Breast epithelium (tissue), 4 donors: ENCODE measurements at regions not wholly inside any gene's neighbourhood (a gene's known extent, or its start where the extent isn't known, plus 50 kb on each side); places are given as distances from the start of the nearest gene placed in this dataset.

ENCODE experiments used
- DNase-seq, 2 donors: peaks; one replicate each; pipeline ENCODE4 v3.0.0-alpha.2; 2019; ENCODE audit warnings: low spot score in 2 of 2
- H3K27ac ChIP-seq, 2 donors: fragments of 200-600 bp; sonication (generic) in 1 of 2; one replicate each; pipeline ENCODE4 v1.5.1; 2016 to 2019; ENCODE audit warnings: mild to moderate bottlenecking in 1 of 2
- H3K27me3 ChIP-seq, 2 donors: fragments of 200-600 bp; sonication (generic) in 1 of 2; one replicate each; pipeline versions ENCODE4 v1.5.1 to v1.6.0; 2017 to 2019; ENCODE audit warnings: control low read depth in 1 of 2, mild to moderate bottlenecking in 1 of 2
- H3K36me3 ChIP-seq: fragments of 200-600 bp; one replicate; pipeline ENCODE4 v1.5.1; 2019
- H3K4me1 ChIP-seq, 2 donors: fragments of 200-600 bp; sonication (generic); one replicate each; pipeline ENCODE4 v1.5.1; 2016 to 2019; ENCODE audit warnings: control low read depth in 1 of 2
- H3K4me3 ChIP-seq, 3 donors: fragments of 200-600 bp; sonication (generic); 1 replicate in 2 of 3; 2 replicates in 1 of 3; pipeline ENCODE4 v1.5.1; 2016 to 2019; ENCODE audit warnings: mild to moderate bottlenecking in 3 of 3, moderate library complexity in 2 of 3
- H3K9me3 ChIP-seq, 2 donors: fragments of 200-600 bp; sonication (generic) in 1 of 2; one replicate each; pipeline ENCODE4 v1.5.1; 2016 to 2019; ENCODE audit warnings: control low read depth in 1 of 2
- POLR2A ChIP-seq: fragments of 450-650 bp; IDR thresholded peaks from one replicate; pipeline ENCODE4 v1.6.1; 2016; ENCODE audit warnings: antibody characterized with exemption, mild to moderate bottlenecking, moderate library complexity
- POLR2AphosphoS5 ChIP-seq, 3 donors: sonication (generic); formaldehyde crosslinking; IDR thresholded peaks; one replicate each; pipeline ENCODE4 v1.6.1; 2017; ENCODE audit warnings: antibody characterized with exemption in 3 of 3
- intact Hi-C: fragments of 100-400 bp; cut with DNase I; formaldehyde crosslinking; loops from one replicate; pipeline ENCODE4 v1.15.1; 2023; ENCODE audit warnings: low total_unique reads
- TF ChIP-seq, protein P1 (sequence below), 3 donors: fragments of 450-650 bp; IDR thresholded peaks; one replicate each; pipeline ENCODE4 v1.5.1; 2016 to 2017; ENCODE audit warnings: antibody characterized with exemption in 3 of 3, mild to moderate bottlenecking in 3 of 3, moderate library complexity in 3 of 3

GRCh38 chr11:70854901-70855556 is 397.3 kb downstream of the SHANK2 start:
- Histone ChIP-seq H3K27me3 (no peaks in the 10 kb centered on the region), H3K27ac (no peak overlapping the region), H3K9me3 (peaks cover 0 to 4% of the 10 kb centered on the region in 2 donors), H3K4me1 (no peaks in the 10 kb centered on the region), H3K4me3 (no peak overlapping the region), H3K36me3 (no peaks in the 10 kb centered on the region)
- DNase-seq: no peak
- intact Hi-C loops: no loop called here
- TF ChIP-seq POLR2A (no peak), POLR2AphosphoS5 (IDR thresholded peaks at IDR 0.05) (no peak)
- TF ChIP-seq, protein P1, sequence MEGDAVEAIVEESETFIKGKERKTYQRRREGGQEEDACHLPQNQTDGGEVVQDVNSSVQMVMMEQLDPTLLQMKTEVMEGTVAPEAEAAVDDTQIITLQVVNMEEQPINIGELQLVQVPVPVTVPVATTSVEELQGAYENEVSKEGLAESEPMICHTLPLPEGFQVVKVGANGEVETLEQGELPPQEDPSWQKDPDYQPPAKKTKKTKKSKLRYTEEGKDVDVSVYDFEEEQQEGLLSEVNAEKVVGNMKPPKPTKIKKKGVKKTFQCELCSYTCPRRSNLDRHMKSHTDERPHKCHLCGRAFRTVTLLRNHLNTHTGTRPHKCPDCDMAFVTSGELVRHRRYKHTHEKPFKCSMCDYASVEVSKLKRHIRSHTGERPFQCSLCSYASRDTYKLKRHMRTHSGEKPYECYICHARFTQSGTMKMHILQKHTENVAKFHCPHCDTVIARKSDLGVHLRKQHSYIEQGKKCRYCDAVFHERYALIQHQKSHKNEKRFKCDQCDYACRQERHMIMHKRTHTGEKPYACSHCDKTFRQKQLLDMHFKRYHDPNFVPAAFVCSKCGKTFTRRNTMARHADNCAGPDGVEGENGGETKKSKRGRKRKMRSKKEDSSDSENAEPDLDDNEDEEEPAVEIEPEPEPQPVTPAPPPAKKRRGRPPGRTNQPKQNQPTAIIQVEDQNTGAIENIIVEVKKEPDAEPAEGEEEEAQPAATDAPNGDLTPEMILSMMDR (IDR thresholded peaks at IDR 0.05): no peak

- no peak for TF ChIP-seq POLR2A
- TF ChIP-seq POLR2AphosphoS5 (IDR thresholded peaks at IDR 0.05): no peak
- TF ChIP-seq, protein P1 (IDR thresholded peaks at IDR 0.05): no peak
- no peaks in the 10 kb centered on the region for H3K36me3 ChIP-seq
- no peak overlapping the region for H3K27ac ChIP-seq
- DNase-seq: no peak
- no peaks in the 10 kb centered on the region for H3K27me3 ChIP-seq
- H3K4me1 ChIP-seq: no peaks in the 10 kb centered on the region
- no peaks in the 10 kb centered on the region for H3K9me3 ChIP-seq
- no peak overlapping the region for H3K4me3 ChIP-seq
- intact Hi-C loops: no loop called here
Measured at GRCh38 chr11:70857894-70858293, 394.5 kb downstream of the SHANK2 start.

DNA sequence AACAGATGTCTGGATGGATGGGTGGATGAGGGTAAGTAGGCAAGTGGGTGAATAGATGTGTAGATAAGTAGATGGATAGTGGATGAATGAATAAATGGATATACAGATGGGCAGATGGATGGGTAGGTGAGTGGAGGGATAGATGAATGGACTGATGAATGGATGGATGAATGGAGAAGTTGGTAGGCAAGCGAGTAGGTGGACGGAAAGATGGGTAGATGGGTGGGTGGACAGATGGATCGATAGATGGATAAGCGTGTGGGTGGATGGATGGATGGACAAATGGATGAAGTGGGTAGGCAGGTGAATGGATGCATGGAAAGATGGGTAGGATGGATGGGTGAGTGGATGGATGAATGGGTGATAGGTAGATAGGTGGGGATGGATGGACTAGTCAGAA is 393.2 kb downstream of the SHANK2 start:
- no peaks in the 10 kb centered on the region for H3K9me3 ChIP-seq
- H3K4me3 ChIP-seq: no peak overlapping the region
- no peak overlapping the region for H3K27ac ChIP-seq
- no peak for DNase-seq
- H3K36me3 ChIP-seq: no peaks in the 10 kb centered on the region
- intact Hi-C loops: no loop called here
- no peaks in the 10 kb centered on the region for H3K27me3 ChIP-seq
- H3K4me1 ChIP-seq: no peaks in the 10 kb centered on the region
- no peak for TF ChIP-seq POLR2A
- TF ChIP-seq, protein P1 (IDR thresholded peaks at IDR 0.05): no peak
- no peak for TF ChIP-seq POLR2AphosphoS5 (IDR thresholded peaks at IDR 0.05)

DNA sequence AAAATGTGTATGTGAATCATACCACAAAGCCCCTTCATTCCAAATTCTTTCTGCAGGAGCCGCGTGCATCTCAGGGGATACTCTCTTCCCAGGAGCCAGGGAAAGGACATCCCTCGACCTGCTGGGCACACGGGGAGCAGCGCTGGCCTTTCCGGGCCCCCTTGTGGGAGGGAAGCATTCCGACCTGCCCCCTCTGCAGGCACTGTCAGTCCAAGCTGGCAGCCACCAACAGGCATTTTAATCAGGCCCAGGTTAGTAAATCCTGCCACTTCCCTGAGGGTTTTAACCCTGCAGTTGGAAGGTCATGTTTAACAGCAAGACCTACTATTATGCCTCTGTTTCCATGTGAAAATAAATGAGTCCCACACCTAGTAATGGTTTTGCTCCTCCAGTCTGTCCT is 391.5 kb downstream of the SHANK2 start:
- Histone ChIP-seq H3K27ac (no peak overlapping the region), H3K27me3 (no peaks in the 10 kb centered on the region), H3K4me1 (no peaks in the 10 kb centered on the region), H3K36me3 (no peaks in the 10 kb centered on the region), H3K9me3 (no peaks in the 10 kb centered on the region), H3K4me3 (no peak overlapping the region)
- intact Hi-C loops: loop anchor here (1.0 kb wide), 1 partner anchor 29 kb away; no protein-coding TSS in a partner anchor
- no peak for DNase-seq
- no peak for TF ChIP-seq POLR2A
- TF ChIP-seq POLR2AphosphoS5 (IDR thresholded peaks at IDR 0.05): no peak
- TF ChIP-seq, protein P1 (IDR thresholded peaks at IDR 0.05): no peak

DNA sequence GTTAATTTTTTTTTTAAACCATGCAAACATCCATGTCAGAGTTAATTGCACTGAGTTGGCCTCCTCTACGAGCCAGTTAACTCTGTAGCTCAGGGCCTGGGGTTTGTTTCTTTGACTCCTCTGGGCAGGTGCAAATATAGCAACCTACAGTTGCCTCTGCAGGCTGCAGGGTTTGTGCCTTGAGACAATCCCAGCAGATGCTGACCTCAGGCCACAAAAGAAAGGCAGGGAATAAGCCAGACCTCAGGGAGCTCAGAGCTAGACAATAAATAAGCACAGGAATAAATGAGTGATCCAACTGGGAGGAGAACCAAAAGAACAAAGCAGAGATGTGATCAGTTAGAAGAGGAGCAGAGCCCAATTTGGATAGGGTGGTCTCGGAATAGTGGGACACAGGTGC is 390.8 kb downstream of the SHANK2 start:
- no peaks in the 10 kb centered on the region for H3K9me3 ChIP-seq
- H3K4me3 ChIP-seq: no peak overlapping the region
- TF ChIP-seq POLR2A: no peak
- TF ChIP-seq, protein P1 (IDR thresholded peaks at IDR 0.05): no peak
- no peak for TF ChIP-seq POLR2AphosphoS5 (IDR thresholded peaks at IDR 0.05)
- no peak for DNase-seq
- no peaks in the 10 kb centered on the region for H3K4me1 ChIP-seq
- intact Hi-C loops: loop anchor here (1.0 kb wide), 1 partner anchor 29 kb away; no protein-coding TSS in a partner anchor
- no peak overlapping the region for H3K27ac ChIP-seq
- no peaks in the 10 kb centered on the region for H3K27me3 ChIP-seq
- H3K36me3 ChIP-seq: no peaks in the 10 kb centered on the region
